NCI-H1048 (cell line): ENCODE measurements at regions not wholly inside any gene's neighbourhood (a gene's known extent, or its start where the extent isn't known, plus 50 kb on each side); places are given as distances from the start of the nearest gene placed in this dataset.
"Not testable (repeated sequence)": the region's sequence is repeated elsewhere in the genome, so short reads cannot be mapped to it uniquely, and the experiment has no call there.

ENCODE experiments used
- DNase-seq: peaks from one replicate; lab custom pipeline; 2025; lab: John Stamatoyannopoulos, UW

DNA sequence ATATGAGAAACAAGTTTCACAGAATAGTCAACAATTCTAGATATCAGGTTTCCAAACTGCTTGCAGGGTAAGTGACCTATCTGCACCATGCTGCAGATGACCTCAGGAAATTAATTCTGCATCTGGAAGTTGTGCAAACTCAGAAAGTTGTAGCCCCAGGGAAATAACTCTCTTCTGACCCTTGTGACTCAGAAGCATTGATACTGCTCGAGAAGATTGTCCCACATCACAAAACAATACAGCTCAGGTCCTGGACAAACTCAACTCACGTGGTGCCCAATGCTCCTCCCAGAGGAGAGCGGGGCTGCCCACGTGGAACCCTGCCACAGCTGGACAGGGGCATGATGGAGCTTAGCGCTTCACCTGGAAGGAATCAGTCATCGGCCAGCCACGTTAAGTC, 221.9 kb upstream of the LRRC61 start:
- DNase-seq: not testable (repeated sequence)

DNA sequence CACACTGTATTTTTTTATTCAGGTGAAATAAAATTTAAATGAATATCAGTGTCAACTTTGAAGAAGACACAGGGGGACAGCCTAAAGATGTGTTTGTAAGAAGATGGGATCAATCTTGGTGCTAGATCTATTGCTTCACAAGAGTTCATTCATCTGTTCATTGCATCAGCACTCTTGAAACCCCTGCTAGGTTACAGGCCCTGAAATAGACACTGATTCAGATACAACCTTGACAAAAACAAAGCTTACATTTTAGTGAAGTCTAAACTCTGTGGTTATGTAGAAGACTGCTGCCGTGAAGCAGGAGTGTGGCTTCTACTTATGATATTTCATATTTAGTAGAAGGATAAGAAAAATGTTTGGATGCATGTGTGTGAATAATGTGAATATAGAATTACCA, 215.9 kb upstream of the LRRC61 start:
- not testable (repeated sequence) for DNase-seq

DNA sequence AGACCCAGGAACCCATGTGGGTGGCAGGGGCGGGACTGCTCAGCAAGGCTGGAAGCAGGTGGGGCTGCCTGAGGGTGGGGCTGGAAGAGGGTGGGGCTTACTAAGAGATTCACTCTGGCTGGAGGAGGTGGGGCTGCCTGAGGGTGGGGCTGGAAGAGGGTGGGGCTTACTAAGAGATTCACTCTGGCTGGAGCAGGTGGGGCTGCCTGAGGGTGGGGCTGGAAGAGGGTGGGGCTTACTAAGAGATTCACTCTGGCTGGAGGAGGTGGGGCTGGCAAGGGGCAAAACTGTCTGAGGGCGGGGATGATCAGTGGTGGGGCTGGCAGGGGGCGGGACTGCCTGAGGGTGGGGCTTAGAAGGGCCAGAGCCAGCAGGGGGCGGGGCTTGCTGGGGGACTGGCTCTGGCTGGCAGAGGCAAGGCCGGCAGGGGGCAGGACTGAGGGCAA, 212.8 kb upstream of the LRRC61 start:
- peak; percentile 62 for DNase-seq

DNA sequence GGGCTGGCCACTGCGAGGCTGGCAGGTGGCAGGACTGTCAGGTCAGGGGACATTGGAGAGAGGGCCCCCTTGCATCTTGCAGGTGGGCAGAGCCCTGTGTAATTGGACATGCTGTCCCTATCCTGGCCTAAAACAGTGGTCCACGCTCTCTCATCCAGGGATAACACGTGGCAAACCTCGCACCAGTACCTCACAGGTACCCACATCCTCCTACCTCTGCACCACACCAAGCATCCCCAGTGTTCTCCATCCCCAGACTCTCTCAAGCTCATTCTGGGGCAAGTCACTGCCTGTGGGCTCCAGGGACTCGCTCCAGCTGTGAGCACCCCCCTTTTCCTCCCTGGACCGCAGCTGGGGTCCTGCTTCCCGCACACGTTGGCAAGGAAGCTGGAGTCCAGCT, 212.3 kb upstream of the LRRC61 start:
- DNase-seq: not testable (repeated sequence)

DNA sequence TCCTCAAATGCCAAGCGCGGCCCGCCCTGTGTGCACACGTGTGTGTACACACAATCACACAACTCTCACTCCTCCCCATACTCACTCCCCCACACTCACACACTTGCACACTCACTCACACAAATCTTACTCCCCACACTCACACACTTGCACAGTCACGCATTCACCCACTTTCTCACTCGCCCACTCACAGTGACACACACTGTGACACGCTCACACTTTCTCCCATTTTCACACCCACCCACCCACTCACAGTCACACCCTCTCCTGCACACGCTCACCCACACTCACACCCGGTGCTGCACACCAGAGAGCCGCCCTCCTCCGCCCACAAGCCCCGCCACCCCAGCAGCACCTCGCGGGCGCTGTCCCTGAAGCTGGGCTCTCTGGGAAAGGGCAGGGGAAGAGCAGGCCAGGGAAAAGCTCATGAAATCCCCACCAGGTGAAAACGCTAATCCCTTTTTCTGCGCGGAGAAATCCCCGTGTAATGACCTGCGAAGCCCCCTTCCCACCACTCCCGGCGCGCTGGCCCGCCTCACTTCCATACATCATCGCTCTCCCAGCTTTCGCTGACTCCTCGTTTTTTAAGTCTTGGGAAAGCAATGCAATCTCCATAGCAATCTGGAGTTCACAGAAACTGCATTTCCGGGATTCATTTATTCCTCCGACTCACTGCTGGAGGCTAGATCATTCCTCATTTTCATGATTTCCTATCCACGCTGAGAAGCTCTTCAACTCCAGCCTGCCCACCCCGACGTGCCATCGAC, 211.6 kb upstream of the LRRC61 start:
- not testable (repeated sequence) for DNase-seq

DNA sequence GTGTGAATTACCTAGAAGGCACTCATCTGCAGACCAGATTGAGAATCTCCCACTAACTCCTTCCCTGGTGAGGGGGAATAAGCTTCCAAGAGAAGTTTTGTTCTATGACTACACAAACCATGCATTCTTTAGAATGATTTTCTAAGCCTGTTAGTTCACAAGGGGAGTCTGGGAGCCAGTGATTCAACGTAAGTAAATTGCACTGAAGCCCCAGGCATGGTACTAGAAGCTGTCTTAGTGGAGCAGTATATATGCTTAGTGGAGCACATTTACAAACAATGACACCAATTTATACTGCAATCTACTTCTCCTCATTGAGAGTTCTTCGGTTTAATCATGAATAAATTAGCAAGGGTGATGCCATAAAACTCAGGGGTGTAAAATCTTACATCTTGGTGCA, 209.9 kb upstream of the LRRC61 start:
- not testable (repeated sequence) for DNase-seq

DNA sequence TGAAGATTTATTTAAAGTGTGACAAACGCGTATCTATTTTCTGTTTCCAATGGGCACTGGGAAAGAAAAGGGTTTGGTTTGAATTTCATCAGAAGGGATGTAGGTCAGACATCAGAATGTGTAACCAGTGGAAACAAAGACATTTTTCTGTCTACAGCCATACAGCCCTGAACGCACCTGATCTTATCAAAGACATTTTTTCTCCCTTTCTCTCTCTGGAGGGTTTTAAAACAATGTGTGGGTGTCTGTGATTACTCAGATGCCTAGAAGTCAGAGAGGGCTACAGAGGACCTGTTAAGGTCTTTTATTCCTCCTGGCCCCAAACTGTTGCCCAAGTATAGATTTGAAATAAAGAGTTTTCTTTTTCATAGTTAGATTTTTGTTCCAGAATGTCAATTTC, 208.6 kb upstream of the LRRC61 start:
- not testable (repeated sequence) for DNase-seq

DNA sequence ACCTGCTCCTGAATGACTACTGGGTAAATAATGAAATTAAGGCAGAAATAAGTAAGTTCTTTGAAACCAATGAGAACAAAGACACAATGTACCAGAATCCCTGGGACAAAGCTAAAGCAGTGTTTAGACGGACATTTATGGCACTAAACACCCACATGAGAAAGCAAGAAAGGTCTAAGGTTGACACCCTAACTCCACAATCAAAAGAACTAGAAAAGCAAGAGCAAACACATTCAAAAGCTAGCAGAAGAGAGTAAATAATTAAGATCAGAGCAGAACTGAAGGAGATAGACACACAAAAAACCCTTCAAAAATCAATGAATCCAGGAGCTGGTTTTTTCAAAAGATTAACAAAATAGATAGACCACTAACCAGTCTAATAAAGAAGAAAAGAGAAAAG, 203.2 kb upstream of the LRRC61 start:
- DNase-seq: not testable (repeated sequence)

DNA sequence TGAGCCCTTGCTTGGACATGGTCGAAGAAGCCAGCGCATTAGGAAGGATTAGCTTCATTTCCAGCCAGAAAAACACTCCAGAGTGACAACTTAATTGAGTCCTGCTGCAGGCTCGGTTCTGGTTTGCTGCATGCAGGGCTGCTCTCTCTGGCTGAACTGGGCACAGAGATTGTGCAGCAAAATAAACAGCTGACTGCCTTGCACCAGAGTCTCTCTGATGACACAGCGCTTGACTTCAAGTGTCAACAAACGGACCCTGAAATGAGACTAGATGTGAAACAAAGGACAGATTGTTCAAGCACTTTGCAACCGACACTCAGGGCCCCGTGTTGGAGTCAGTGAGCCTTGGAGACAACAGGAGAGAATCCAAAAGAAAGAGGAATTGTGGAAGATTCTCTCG, 197.3 kb upstream of the LRRC61 start:
- DNase-seq: not testable (repeated sequence)

DNA sequence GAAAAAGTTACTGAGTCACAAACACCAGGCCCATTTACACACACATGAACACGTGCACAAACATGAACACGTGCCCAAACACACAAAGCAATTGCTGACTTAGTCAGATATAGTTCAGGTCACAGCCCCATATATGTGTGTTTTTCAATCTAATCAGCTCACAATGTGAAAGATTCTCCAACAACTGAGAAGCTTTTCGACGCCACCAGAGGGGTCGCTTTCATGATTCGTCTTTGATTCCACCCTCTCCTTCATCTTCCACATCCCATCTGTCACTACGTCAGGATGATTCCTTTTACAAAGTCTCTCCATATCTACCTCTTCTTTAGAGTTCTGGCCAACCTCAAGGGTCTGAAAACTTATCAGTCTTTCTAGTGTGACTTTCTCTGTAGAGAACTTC, 188.7 kb upstream of the LRRC61 start:
- not testable (repeated sequence) for DNase-seq

DNA sequence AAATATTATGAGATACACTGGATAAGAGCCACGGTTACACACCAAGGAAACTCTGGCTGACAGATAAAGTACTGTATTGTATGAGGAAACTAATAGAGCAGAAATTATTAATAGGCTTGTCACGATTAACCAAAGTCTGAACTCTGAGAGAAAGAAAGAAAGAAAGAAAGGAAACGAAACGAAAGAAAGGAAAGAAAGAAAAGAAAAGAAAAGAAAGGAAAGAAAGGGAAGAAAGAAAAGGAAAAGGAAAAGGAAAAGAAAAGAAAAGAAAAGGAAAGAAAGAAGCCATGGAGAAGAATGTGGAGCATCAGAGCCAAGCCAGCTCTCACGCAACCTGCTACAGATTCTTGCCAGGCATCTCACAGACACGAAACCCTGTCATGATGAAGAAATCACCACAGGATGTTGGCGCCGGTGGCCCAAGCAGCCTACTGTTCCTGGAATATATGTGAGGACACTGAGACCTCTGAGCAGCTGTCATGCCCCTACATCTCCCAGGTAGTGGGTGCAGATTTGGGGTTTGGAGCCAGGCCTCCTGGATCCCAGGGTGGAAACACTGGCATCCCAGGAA, 187.4 kb upstream of the LRRC61 start:
- not testable (repeated sequence) for DNase-seq

DNA sequence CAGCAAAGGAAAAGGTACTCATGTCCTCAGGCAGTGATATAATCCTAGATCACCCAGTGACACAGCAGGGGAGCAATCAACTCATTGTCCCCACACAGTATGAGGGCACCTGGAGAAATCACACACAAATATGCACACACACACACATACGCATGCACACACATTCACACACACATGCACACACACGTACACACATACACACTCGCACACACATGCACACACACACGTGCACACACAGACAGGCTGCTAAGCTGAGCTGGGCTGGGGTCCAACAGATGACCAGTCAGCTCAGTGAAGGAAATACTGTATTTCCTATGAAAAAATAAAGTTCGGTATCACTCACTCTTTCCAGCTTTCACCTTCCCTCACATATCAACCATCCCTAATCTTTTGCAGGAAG, 183.3 kb upstream of the LRRC61 start:
- DNase-seq: not testable (repeated sequence)

DNA sequence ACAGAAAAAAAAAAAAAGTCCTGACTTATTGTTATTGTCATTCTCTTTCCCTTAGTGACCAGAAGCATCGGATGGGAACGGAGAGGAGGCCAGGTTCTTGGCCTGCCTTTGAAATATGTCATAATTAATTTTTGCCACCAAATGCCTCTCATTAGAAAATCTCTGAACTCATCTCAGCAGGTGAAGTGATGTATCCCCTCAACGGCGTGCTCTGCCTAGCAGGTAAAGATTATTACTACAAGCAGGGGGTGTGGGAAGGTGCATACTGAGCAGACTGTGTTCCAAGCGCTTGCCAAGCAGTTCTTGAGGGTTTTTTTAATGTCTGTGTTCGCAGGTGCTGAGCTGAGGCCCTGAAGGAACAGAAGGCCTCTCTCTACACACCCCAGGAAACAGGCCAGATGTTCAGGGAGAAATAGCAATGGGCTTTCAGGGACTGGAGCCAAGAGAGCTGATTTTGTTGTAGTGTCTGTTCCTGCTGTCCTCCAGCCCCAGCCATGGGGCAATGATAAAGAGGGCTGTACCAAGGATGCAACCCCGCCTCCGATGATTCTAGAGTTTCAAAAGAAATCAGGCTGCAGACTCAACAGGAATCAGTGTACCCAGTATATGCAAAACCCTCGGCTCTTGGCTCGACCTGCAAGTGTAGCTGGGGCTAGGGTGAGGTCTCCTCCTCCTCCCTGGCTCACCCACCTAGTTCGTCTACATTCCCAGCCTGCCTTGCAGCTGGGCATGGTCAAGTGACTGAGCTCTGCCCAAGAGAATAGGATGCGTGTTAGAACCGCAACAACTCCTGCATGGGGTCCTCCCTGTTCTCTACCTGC, 181.4 kb upstream of the LRRC61 start:
- not testable (repeated sequence) for DNase-seq

DNA sequence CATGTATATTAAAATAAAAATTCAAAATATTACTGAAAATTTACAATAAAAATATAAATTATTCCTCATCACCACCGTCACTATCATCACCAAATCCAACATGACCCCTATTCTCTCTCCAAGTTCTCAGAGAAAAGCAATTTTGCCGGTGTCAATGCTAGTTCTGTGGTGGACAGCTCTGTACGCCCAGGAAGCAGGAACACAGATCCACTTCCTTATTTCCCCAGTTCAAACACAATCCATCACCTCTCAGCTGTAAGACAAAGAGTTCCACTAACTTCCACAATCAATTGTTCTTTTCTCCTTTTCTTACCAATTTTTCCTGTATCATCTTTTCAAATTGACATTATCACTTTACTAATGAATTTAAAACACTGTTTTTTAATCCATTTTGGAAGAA, 177.0 kb upstream of the LRRC61 start:
- not testable (repeated sequence) for DNase-seq

DNA sequence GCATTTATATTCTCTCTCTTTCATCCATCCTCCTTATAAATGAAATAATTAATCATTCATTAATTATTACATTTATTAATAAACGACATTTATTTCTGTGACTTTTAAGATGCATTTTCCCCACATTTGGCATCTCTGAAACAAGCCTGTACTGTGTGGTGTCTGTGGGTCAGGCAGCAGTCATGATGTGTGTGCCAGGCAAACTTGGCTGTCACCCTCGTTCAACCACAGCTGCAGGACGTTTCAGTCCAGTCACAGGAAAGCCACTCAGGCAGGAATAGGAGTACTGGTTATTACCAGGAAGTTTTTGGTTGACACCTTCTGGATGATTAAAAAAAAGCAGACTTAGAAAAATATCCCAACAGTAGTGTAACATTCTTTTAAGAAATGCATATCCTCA, 175.6 kb upstream of the LRRC61 start:
- DNase-seq: not testable (repeated sequence)

DNA sequence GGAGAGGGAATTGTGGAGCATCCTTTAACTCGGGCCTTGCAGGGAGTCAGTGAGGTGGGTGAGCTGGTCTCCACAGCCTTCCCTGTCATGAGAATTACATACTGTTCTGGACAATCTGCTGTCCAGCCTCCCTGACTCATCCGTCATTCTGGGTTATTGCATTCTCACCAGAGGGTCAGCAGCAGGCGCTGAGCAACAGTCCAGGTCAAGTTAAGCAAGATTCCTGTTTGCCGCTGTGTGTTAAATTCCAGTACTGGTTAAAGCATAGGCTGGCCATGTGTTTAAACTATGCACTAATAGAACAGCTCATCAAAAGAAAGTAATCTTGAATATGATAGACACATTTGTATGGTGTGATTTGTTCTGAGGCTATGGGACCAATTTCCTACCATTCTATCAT, 167.1 kb upstream of the LRRC61 start:
- DNase-seq: not testable (repeated sequence)

DNA sequence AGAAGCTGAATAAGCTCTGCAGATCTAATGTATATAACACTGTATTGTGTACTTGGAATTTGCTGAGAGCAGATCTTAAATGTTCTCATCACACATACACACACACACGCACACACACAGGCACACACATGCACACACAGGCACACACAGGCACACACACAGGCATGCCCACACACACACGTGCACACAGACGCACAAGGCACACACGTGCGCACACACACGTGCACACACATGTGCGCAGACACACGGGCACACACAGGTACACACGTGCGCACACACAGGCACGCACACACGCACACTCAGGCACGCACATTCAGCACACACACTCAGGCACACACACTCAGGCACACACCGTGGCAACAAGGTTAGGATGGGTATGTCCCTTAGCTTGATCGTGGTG, 164.5 kb upstream of the LRRC61 start:
- DNase-seq: not testable (repeated sequence)

DNA sequence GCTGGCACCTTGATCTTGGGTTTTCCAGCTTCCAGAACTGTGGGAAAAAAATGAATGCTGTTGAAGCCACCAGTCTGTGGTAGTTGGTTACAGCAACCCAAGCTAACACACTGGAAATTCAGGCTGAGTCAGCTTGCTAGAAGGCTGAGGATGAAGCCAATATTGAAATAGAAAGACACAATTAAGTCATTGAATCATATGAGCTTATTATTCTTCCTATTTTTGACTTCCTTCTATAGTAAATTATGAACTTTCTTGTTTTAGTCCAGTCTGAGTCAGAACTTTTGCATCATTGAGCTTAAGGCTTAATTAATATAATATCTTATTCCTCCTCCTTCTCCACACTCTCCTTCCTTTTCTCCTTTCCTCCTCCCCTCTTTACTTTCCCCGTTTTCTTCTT, 153.6 kb upstream of the LRRC61 start:
- DNase-seq: not testable (repeated sequence)

DNA sequence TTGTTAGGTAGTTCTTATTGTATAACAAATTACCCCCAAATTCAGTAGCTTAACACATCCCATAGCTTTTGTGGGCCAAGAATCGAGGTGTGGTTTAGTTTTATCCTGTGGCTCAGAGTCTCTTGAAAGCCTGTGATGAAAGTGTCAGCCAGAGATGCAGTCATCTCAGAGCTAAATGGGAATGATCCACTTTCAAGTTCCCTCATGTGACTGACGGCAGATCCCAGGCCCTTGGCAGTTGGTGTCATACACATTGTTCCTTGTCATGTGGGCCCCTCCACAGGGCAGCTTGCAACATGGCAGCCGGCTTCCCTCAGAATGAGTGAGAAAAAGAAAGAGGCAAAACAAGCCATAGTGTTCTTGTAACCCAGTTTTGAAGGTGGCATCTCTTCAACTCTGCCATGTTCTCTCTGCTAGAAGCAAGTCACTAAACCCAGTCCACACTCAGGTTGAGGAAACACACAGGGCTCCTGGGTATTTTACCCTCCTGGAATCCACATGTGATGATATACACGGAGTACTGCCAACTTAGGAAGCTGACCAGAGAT, 153.1 kb upstream of the LRRC61 start:
- not testable (repeated sequence) for DNase-seq

DNA sequence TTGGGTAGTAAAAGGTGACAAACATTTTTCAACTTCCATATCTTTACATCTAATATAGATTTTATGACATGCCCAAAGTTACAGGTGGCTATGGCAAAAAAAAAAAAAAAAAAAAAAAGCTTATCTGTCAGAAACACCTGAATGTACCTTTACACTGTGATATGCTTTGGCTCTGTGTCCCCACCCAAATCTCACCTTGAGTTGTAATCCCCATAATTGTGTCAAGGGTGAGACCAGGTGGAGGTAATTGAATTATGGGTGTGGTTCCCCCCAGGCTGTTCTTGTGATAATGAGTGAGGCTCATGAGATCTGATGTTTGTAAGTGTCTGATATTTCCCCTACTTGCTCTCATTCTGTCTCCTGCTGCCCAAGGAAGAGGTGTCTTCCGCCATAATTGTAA, 139.6 kb upstream of the LRRC61 start:
- DNase-seq: not testable (repeated sequence)

DNA sequence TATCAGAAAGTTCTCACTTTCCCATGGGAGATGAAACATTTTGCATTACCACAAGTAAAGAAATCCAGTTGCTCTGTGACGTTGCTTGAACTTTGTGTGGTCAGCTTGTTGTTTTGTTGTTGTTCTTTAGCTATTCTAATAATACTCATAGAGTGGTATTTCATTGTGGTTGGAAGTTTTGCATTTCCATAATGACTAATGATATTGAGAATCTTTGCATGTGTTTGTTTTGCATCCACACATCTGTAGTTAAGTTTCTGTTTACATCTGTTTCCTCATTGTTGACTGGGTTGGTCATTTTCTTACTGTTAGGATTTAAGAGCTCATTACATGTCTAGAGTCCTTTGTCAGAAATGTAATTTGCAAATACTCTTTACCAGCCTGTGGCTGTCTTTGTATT, 133.2 kb upstream of the LRRC61 start:
- not testable (repeated sequence) for DNase-seq

DNA sequence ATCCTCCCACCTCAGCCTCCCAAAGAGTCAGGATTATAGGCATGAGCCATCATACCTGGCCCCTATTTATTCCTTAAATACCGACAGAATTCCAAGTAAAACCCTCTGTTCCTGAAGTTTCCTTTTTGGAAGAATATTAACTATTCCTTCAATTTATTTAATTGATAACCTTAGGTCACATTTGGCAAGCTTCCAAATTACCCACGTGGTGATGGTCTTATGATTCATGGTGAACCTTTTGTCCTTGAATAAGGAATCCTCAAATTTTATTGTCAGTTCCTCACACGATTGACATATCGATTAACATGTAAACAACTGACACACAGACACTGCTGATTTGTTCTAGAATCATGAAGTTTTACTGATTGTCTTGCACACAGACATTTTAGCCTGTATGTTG, 130.6 kb upstream of the LRRC61 start:
- not testable (repeated sequence) for DNase-seq
